ENCODE measurements at regions not wholly inside any gene's neighbourhood (a gene's known extent, or its start where the extent isn't known, plus 50 kb on each side); places are given as distances from the start of the nearest gene placed in this dataset.

GRCh38 chr2:120793682-120794403, 58.2 kb downstream of the GLI2 start:
- DNase-seq (ENCODE audit: insufficient read length, low spot score) (no peak), FAIRE-seq (no peak)
- TF ChIP-seq, protein P1, sequence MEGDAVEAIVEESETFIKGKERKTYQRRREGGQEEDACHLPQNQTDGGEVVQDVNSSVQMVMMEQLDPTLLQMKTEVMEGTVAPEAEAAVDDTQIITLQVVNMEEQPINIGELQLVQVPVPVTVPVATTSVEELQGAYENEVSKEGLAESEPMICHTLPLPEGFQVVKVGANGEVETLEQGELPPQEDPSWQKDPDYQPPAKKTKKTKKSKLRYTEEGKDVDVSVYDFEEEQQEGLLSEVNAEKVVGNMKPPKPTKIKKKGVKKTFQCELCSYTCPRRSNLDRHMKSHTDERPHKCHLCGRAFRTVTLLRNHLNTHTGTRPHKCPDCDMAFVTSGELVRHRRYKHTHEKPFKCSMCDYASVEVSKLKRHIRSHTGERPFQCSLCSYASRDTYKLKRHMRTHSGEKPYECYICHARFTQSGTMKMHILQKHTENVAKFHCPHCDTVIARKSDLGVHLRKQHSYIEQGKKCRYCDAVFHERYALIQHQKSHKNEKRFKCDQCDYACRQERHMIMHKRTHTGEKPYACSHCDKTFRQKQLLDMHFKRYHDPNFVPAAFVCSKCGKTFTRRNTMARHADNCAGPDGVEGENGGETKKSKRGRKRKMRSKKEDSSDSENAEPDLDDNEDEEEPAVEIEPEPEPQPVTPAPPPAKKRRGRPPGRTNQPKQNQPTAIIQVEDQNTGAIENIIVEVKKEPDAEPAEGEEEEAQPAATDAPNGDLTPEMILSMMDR (IDR thresholded peaks at IDR 0.05; ENCODE audit: insufficient read depth, missing control alignments), result no peak

DNA sequence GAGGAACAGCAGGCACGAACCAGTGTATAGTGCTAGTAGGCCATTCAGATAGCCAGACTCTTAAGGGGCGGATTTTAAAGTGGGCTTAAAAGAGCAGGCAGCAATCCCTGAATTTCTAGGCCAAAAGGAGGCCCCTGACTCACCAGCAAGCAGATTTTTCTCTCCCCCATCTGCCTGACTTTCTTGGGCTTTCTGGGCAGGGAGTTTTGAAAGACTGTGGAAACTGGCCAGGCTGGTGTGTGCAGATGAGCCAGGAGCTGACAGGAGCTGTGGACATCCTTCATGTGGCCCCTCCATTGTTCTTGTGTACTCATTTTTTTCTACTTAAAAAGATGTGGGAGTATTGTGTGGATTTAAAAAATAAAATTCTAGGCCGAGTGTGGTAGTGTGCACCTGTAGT, 59.0 kb downstream of the GLI2 start:
- DNase-seq (ENCODE audit: insufficient read length, low spot score) (no peak), FAIRE-seq (no peak)
- TF ChIP-seq, protein P1 (IDR thresholded peaks at IDR 0.05; ENCODE audit: insufficient read depth, missing control alignments), result no peak

GRCh38 chr2:120796094-120796493, 60.4 kb downstream of the GLI2 start:
- FAIRE-seq, result no peak
- DNase-seq (ENCODE audit: insufficient read length, low spot score), result no peak
- TF ChIP-seq, protein P1 (IDR thresholded peaks at IDR 0.05; ENCODE audit: insufficient read depth, missing control alignments), result no peak

GRCh38 chr2:120797421-120798221, 62.0 kb downstream of the GLI2 start:
- DNase-seq (ENCODE audit: insufficient read length, low spot score), result no peak
- TF ChIP-seq, protein P1 (IDR thresholded peaks at IDR 0.05; ENCODE audit: insufficient read depth, missing control alignments), result no peak
- FAIRE-seq, result no peak

- DNase-seq (ENCODE audit: insufficient read length, low spot score) (no peak), FAIRE-seq (no peak)
- TF ChIP-seq, protein P1 (IDR thresholded peaks at IDR 0.05; ENCODE audit: insufficient read depth, missing control alignments), result no peak
Measured at GRCh38 chr2:120798567-120799247, 63.0 kb downstream of the GLI2 start.

- DNase-seq (ENCODE audit: insufficient read length, low spot score) (no peak), FAIRE-seq (no peak)
- TF ChIP-seq, protein P1 (IDR thresholded peaks at IDR 0.05; ENCODE audit: insufficient read depth, missing control alignments), result no peak
Measured at GRCh38 chr2:120802158-120802557, 66.5 kb downstream of the GLI2 start.

Data from D721Med (cell line).